ENCODE measurements at regions not wholly inside any gene's neighbourhood (a gene's known extent, or its start where the extent isn't known, plus 50 kb on each side); places are given as distances from the start of the nearest gene placed in this dataset.
A peak's percentile ranks its signal among the peaks of the same experiment; 100 is the strongest.

- Mint-ChIP-seq H3K27ac (no peak overlapping the region), H3K4me3 (no peak overlapping the region), H3K36me3 (ENCODE audit: low read depth) (no peaks in the 10 kb centered on the region), H3K9me3 (ENCODE audit: insufficient read depth) (peaks cover 5% of the 10 kb centered on the region), H3K27me3 (ENCODE audit: low read depth) (peaks cover 4% of the 10 kb centered on the region), H3K4me1 (ENCODE audit: low read depth) (no peaks in the 10 kb centered on the region)
- ATAC-seq (no peak), DNase-seq (no peak)
- POLR2A ChIA-PET = interaction anchor here (0.5 kb wide), 1 partner anchor 713 kb away, joined by 3 read pairs; no protein-coding TSS in a partner anchor
- CTCF ChIA-PET = no interaction called here
Observed at GRCh38 chr11:71311928-71312510, 59.6 kb upstream of the SHANK2 start.

- Mint-ChIP-seq H3K36me3 (ENCODE audit: low read depth) (no peaks in the 10 kb centered on the region), H3K4me1 (ENCODE audit: low read depth) (no peaks in the 10 kb centered on the region), H3K9me3 (ENCODE audit: insufficient read depth) (peaks cover 2% of the 10 kb centered on the region), H3K27me3 (ENCODE audit: low read depth) (peaks cover 4% of the 10 kb centered on the region), H3K27ac (no peak overlapping the region), H3K4me3 (no peak overlapping the region)
- DNase-seq = no peak
- ChIA-PET POLR2A (no interaction called here), CTCF (no interaction called here)
- no peak for ATAC-seq
Observed at GRCh38 chr11:71311176-71311925, 59.0 kb upstream of the SHANK2 start.

- Mint-ChIP-seq H3K9me3 (ENCODE audit: insufficient read depth) (no peaks in the 10 kb centered on the region), H3K4me1 (ENCODE audit: low read depth) (no peaks in the 10 kb centered on the region), H3K27me3 (ENCODE audit: low read depth) (peaks cover 2% of the 10 kb centered on the region), H3K27ac (no peak overlapping the region), H3K4me3 (no peak overlapping the region), H3K36me3 (ENCODE audit: low read depth) (no peaks in the 10 kb centered on the region)
- ATAC-seq (no peak), DNase-seq (no peak)
- CTCF ChIA-PET = no interaction called here
- POLR2A ChIA-PET = no interaction called here
Observed at GRCh38 chr11:71310184-71310583, 57.8 kb upstream of the SHANK2 start.

GRCh38 chr11:71309611-71310010 is 57.2 kb upstream of the SHANK2 start:
- Mint-ChIP-seq H3K9me3 (ENCODE audit: insufficient read depth) (no peaks in the 10 kb centered on the region), H3K4me3 (no peak overlapping the region), H3K27me3 (ENCODE audit: low read depth) (no peaks in the 10 kb centered on the region), H3K36me3 (ENCODE audit: low read depth) (no peaks in the 10 kb centered on the region), H3K27ac (no peak overlapping the region), H3K4me1 (ENCODE audit: low read depth) (no peaks in the 10 kb centered on the region)
- POLR2A ChIA-PET = no interaction called here
- CTCF ChIA-PET = no interaction called here
- ATAC-seq (no peak), DNase-seq (no peak)

GRCh38 chr11:71309181-71309580 is 56.8 kb upstream of the SHANK2 start:
- Mint-ChIP-seq H3K27ac (no peak overlapping the region), H3K27me3 (ENCODE audit: low read depth) (no peaks in the 10 kb centered on the region), H3K4me1 (ENCODE audit: low read depth) (no peaks in the 10 kb centered on the region), H3K4me3 (no peak overlapping the region), H3K36me3 (ENCODE audit: low read depth) (no peaks in the 10 kb centered on the region), H3K9me3 (ENCODE audit: insufficient read depth) (no peaks in the 10 kb centered on the region)
- POLR2A ChIA-PET = no interaction called here
- CTCF ChIA-PET = no interaction called here
- DNase-seq (no peak), ATAC-seq (no peak)

GRCh38 chr11:71307811-71308645 is 55.7 kb upstream of the SHANK2 start:
- H3K4me1 Mint-ChIP-seq (ENCODE audit: low read depth) = no peaks in the 10 kb centered on the region
- H3K27ac Mint-ChIP-seq = no peak overlapping the region
- POLR2A ChIA-PET = no interaction called here
- no peak for DNase-seq
- H3K9me3 Mint-ChIP-seq (ENCODE audit: insufficient read depth) = no peaks in the 10 kb centered on the region
- no peaks in the 10 kb centered on the region for H3K36me3 Mint-ChIP-seq (ENCODE audit: low read depth)
- ATAC-seq = no peak
- H3K27me3 Mint-ChIP-seq (ENCODE audit: low read depth) = no peaks in the 10 kb centered on the region
- CTCF ChIA-PET = no interaction called here
- H3K4me3 Mint-ChIP-seq = no peak overlapping the region

GRCh38 chr11:71305451-71306125 is 53.2 kb upstream of the SHANK2 start:
- Mint-ChIP-seq H3K9me3 (ENCODE audit: insufficient read depth) (no peaks in the 10 kb centered on the region), H3K27ac (no peak overlapping the region), H3K4me3 (no peak overlapping the region), H3K27me3 (ENCODE audit: low read depth) (no peaks in the 10 kb centered on the region), H3K4me1 (ENCODE audit: low read depth) (no peaks in the 10 kb centered on the region), H3K36me3 (ENCODE audit: low read depth) (no peaks in the 10 kb centered on the region)
- POLR2A ChIA-PET = no interaction called here
- no peak for ATAC-seq
- peak; percentile 9 for DNase-seq
- CTCF ChIA-PET = no interaction called here

- no peaks in the 10 kb centered on the region for H3K4me1 Mint-ChIP-seq (ENCODE audit: low read depth)
- no peaks in the 10 kb centered on the region for H3K36me3 Mint-ChIP-seq (ENCODE audit: low read depth)
- CTCF ChIA-PET = no interaction called here
- ATAC-seq = no peak
- H3K27ac Mint-ChIP-seq = no peak overlapping the region
- H3K27me3 Mint-ChIP-seq (ENCODE audit: low read depth) = no peaks in the 10 kb centered on the region
- no peaks in the 10 kb centered on the region for H3K9me3 Mint-ChIP-seq (ENCODE audit: insufficient read depth)
- POLR2A ChIA-PET = no interaction called here
- peak; percentile 9 for DNase-seq
- H3K4me3 Mint-ChIP-seq = no peak overlapping the region
Observed at GRCh38 chr11:71305041-71305440, 52.7 kb upstream of the SHANK2 start.

GRCh38 chr11:71304491-71304890 is 52.1 kb upstream of the SHANK2 start:
- ChIA-PET POLR2A (no interaction called here), CTCF (no interaction called here)
- H3K4me3 Mint-ChIP-seq = no peak overlapping the region
- H3K36me3 Mint-ChIP-seq (ENCODE audit: low read depth) = no peaks in the 10 kb centered on the region
- H3K9me3 Mint-ChIP-seq (ENCODE audit: insufficient read depth) = no peaks in the 10 kb centered on the region
- peak; percentile 6 for DNase-seq
- no peaks in the 10 kb centered on the region for H3K4me1 Mint-ChIP-seq (ENCODE audit: low read depth)
- no peak overlapping the region for H3K27ac Mint-ChIP-seq
- no peak for ATAC-seq
- H3K27me3 Mint-ChIP-seq (ENCODE audit: low read depth) = no peaks in the 10 kb centered on the region

GRCh38 chr11:71304045-71304444 is 51.7 kb upstream of the SHANK2 start:
- ATAC-seq (no peak), DNase-seq (no peak)
- no peaks in the 10 kb centered on the region for H3K4me1 Mint-ChIP-seq (ENCODE audit: low read depth)
- H3K27ac Mint-ChIP-seq = no peak overlapping the region
- CTCF ChIA-PET = no interaction called here
- no peaks in the 10 kb centered on the region for H3K36me3 Mint-ChIP-seq (ENCODE audit: low read depth)
- no peaks in the 10 kb centered on the region for H3K27me3 Mint-ChIP-seq (ENCODE audit: low read depth)
- POLR2A ChIA-PET = no interaction called here
- H3K9me3 Mint-ChIP-seq (ENCODE audit: insufficient read depth) = no peaks in the 10 kb centered on the region
- H3K4me3 Mint-ChIP-seq = no peak overlapping the region

GRCh38 chr11:71302911-71303310 is 50.5 kb upstream of the SHANK2 start:
- Mint-ChIP-seq H3K4me3 (no peak overlapping the region), H3K27ac (no peak overlapping the region), H3K4me1 (ENCODE audit: low read depth) (no peaks in the 10 kb centered on the region), H3K9me3 (ENCODE audit: insufficient read depth) (no peaks in the 10 kb centered on the region), H3K27me3 (ENCODE audit: low read depth) (no peaks in the 10 kb centered on the region), H3K36me3 (ENCODE audit: low read depth) (no peaks in the 10 kb centered on the region)
- CTCF ChIA-PET = no interaction called here
- no peak for ATAC-seq
- DNase-seq = no peak
- POLR2A ChIA-PET = no interaction called here

GRCh38 chr11:71302534-71302909 is 50.1 kb upstream of the SHANK2 start:
- POLR2A ChIA-PET = no interaction called here
- CTCF ChIA-PET = no interaction called here
- H3K4me1 Mint-ChIP-seq (ENCODE audit: low read depth) = no peaks in the 10 kb centered on the region
- no peak for ATAC-seq
- H3K27ac Mint-ChIP-seq = no peak overlapping the region
- DNase-seq = no peak
- H3K4me3 Mint-ChIP-seq = no peak overlapping the region
- H3K9me3 Mint-ChIP-seq (ENCODE audit: insufficient read depth) = no peaks in the 10 kb centered on the region
- H3K36me3 Mint-ChIP-seq (ENCODE audit: low read depth) = no peaks in the 10 kb centered on the region
- H3K27me3 Mint-ChIP-seq (ENCODE audit: low read depth) = no peaks in the 10 kb centered on the region

All from activated CD8-positive, alpha-beta T cell treated with anti-CD3 and anti-CD28 coated beads, Interleukin-2, amount 10 ng/mL, durations not matched to agents 7 days and 5 days (primary cell).